Right lobe of liver (tissue), 4 donors: ENCODE measurements at regions not wholly inside any gene's neighbourhood (a gene's known extent, or its start where the extent isn't known, plus 50 kb on each side); places are given as distances from the start of the nearest gene placed in this dataset.

Source experiments
- POLR2A ChIP-seq: fragments of 450-650 bp; IDR thresholded peaks from one replicate; pipeline ENCODE4 v1.6.1; 2017; ENCODE audit warnings: antibody characterized with exemption, mild to moderate bottlenecking
- TF ChIP-seq, protein P1 (sequence below), 4 donors: fragments of 200-600 bp in 3 of 4; fragments of 450-650 bp in 1 of 4; IDR thresholded peaks; one replicate each; pipeline versions ENCODE4 v1.5.1 to v1.8.0; 2016 to 2022; ENCODE audit warnings: antibody characterized with exemption in 4 of 4, mild to moderate bottlenecking in 2 of 4
- donor health status: DM: no; HTN: no; CAD: no.
- donor health status: DM: no; HTN: no; CAD: no.
- donor health status: DM: no; HTN: yes; CAD: no.

DNA sequence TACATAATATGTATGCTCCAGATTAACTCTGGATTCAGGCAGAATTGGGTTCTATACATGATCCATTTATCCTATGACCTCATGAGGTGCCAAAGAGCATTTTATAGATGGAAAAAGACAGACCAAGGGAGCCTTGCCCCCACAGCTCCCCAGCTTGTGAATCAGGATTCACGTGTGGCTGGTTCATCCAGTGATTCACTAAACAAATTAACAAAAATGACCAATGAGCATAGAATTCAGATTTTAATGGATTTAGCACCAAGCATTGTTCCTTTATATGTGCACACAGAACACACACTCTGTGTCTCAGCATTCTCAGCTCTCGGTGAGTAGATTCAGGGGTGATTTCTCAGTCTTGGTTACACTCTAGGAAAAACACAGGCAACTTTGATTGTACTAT is 51.7 kb upstream of the BARHL2 start:
- TF ChIP-seq, protein P1, sequence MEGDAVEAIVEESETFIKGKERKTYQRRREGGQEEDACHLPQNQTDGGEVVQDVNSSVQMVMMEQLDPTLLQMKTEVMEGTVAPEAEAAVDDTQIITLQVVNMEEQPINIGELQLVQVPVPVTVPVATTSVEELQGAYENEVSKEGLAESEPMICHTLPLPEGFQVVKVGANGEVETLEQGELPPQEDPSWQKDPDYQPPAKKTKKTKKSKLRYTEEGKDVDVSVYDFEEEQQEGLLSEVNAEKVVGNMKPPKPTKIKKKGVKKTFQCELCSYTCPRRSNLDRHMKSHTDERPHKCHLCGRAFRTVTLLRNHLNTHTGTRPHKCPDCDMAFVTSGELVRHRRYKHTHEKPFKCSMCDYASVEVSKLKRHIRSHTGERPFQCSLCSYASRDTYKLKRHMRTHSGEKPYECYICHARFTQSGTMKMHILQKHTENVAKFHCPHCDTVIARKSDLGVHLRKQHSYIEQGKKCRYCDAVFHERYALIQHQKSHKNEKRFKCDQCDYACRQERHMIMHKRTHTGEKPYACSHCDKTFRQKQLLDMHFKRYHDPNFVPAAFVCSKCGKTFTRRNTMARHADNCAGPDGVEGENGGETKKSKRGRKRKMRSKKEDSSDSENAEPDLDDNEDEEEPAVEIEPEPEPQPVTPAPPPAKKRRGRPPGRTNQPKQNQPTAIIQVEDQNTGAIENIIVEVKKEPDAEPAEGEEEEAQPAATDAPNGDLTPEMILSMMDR (IDR thresholded peaks at IDR 0.05), result no peak
- no peak for TF ChIP-seq POLR2A
